Ishikawa (cell line): ENCODE measurements at regions not wholly inside any gene's neighbourhood (a gene's known extent, or its start where the extent isn't known, plus 50 kb on each side); places are given as distances from the start of the nearest gene placed in this dataset.

ENCODE experiments used
- CEBPB ChIP-seq: IDR thresholded peaks from 2 replicates; pipeline ENCODE4 v1.6.1; 2012
- CREB1 ChIP-seq: IDR thresholded peaks from 2 replicates; pipeline ENCODE4 v1.6.1; 2012; ENCODE audit warnings: low read depth
- EGR1 ChIP-seq: IDR thresholded peaks from 2 replicates; pipeline ENCODE4 v1.6.1; 2012
- EP300 ChIP-seq: IDR thresholded peaks from 2 replicates; pipeline ENCODE4 v1.6.1; 2012; ENCODE audit warnings: borderline replicate concordance
- FOXM1 ChIP-seq: IDR thresholded peaks from 2 replicates; pipeline ENCODE4 v1.6.1; 2012; ENCODE audit warnings: low read depth, borderline replicate concordance
- NFIC ChIP-seq: IDR thresholded peaks from 2 replicates; pipeline ENCODE4 v1.6.1; 2012
- RAD21 ChIP-seq: IDR thresholded peaks from 2 replicates; pipeline ENCODE4 v1.6.1; 2012; ENCODE audit warnings: low read depth
- TAF1 ChIP-seq: IDR thresholded peaks from 2 replicates; pipeline ENCODE4 v1.6.1; 2012; ENCODE audit warnings: low read depth, mild to moderate bottlenecking
- TCF12 ChIP-seq: IDR thresholded peaks from 2 replicates; pipeline ENCODE4 v1.6.1; 2012; ENCODE audit warnings: low read depth
- TEAD4 ChIP-seq: IDR thresholded peaks from 2 replicates; pipeline ENCODE4 v1.6.1; 2012
- YY1 ChIP-seq: IDR thresholded peaks from 2 replicates; pipeline ENCODE4 v1.6.1; 2012; ENCODE audit warnings: low read depth
- TF ChIP-seq, protein P1 (sequence below): IDR thresholded peaks from 2 replicates; pipeline ENCODE4 v1.6.1; 2012; ENCODE audit warnings: low read depth, mild to moderate bottlenecking
- TF ChIP-seq, protein P2 (sequence below): IDR thresholded peaks from 2 replicates; pipeline ENCODE4 v1.6.1; 2012
- TF ChIP-seq, protein P3 (sequence below): IDR thresholded peaks from 2 replicates; pipeline ENCODE4 v1.6.1; 2012

DNA sequence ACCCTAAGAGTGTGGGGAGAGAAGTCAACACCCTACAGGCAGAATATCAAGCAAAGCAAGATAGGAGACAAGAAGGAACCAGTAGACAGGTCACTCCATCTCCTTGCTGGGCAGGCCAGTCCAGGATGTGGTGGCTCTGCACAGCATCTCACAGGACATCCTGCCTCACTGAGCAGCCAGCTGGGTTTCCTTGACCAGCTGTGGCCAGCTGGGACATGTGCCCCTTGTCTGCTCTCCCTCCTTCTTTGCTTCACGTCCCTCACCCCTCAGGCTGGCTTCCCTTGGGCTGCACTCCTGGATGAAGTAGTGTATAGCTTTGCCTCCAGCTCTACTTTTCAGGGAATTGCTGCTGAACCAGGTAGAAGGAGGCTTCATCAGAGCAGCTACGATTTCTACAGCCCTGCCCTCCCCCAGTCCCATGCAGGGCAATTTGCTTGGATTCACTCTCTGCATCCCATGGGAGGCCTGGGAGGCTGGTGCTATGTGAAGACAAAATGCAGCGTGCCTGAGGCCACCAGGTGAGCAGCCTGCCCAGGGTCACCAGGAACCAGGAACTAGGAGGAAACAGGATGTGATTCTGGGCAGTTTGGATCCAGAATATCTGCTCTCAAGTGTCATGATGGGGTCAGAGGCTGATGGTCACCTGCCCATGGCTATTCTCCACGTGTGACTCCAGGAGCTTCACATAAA, 110.0 kb upstream of the PMEPA1 start:
- TF ChIP-seq, protein P1, sequence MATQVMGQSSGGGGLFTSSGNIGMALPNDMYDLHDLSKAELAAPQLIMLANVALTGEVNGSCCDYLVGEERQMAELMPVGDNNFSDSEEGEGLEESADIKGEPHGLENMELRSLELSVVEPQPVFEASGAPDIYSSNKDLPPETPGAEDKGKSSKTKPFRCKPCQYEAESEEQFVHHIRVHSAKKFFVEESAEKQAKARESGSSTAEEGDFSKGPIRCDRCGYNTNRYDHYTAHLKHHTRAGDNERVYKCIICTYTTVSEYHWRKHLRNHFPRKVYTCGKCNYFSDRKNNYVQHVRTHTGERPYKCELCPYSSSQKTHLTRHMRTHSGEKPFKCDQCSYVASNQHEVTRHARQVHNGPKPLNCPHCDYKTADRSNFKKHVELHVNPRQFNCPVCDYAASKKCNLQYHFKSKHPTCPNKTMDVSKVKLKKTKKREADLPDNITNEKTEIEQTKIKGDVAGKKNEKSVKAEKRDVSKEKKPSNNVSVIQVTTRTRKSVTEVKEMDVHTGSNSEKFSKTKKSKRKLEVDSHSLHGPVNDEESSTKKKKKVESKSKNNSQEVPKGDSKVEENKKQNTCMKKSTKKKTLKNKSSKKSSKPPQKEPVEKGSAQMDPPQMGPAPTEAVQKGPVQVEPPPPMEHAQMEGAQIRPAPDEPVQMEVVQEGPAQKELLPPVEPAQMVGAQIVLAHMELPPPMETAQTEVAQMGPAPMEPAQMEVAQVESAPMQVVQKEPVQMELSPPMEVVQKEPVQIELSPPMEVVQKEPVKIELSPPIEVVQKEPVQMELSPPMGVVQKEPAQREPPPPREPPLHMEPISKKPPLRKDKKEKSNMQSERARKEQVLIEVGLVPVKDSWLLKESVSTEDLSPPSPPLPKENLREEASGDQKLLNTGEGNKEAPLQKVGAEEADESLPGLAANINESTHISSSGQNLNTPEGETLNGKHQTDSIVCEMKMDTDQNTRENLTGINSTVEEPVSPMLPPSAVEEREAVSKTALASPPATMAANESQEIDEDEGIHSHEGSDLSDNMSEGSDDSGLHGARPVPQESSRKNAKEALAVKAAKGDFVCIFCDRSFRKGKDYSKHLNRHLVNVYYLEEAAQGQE, result no peak
- TF ChIP-seq NFIC (no peak), YY1 (no peak), TAF1 (no peak), TEAD4 (no peak), EP300 (no peak), FOXM1 (no peak), EGR1 (no peak), CEBPB (no peak), TCF12 (no peak), RAD21 (no peak), CREB1 (no peak)
- TF ChIP-seq, protein P2, sequence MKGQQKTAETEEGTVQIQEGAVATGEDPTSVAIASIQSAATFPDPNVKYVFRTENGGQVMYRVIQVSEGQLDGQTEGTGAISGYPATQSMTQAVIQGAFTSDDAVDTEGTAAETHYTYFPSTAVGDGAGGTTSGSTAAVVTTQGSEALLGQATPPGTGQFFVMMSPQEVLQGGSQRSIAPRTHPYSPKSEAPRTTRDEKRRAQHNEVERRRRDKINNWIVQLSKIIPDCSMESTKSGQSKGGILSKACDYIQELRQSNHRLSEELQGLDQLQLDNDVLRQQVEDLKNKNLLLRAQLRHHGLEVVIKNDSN, result no peak
- TF ChIP-seq, protein P3, sequence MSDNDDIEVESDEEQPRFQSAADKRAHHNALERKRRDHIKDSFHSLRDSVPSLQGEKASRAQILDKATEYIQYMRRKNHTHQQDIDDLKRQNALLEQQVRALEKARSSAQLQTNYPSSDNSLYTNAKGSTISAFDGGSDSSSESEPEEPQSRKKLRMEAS, result no peak
